HT-29 (cell line): ENCODE measurements at regions not wholly inside any gene's neighbourhood (a gene's known extent, or its start where the extent isn't known, plus 50 kb on each side); places are given as distances from the start of the nearest gene placed in this dataset.

Source experiments
- DNase-seq: peaks from one replicate; pipeline ENCODE4 v3.0.0-alpha.2; 2015; ENCODE audit warnings: low spot score

DNA sequence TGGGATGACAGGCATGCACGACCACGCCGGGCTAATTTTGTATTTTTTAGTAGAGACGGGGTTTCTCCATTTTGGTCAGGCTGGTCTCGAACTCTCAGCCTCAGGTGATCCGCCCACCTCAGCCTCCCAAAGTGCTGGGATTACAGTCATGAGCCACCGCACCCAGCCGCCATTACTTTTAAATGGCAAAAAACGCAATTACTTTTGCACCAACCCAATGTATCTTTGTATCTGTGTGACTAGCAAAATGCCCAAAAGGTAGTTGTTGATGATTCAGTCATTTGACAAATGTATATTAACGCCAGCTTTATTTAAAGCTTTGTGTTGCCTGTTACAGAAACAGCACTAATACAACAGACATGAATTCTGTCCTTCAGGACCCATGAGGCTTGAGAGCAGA is 216.9 kb upstream of the FMN2 start:
- DNase-seq = no peak

DNA sequence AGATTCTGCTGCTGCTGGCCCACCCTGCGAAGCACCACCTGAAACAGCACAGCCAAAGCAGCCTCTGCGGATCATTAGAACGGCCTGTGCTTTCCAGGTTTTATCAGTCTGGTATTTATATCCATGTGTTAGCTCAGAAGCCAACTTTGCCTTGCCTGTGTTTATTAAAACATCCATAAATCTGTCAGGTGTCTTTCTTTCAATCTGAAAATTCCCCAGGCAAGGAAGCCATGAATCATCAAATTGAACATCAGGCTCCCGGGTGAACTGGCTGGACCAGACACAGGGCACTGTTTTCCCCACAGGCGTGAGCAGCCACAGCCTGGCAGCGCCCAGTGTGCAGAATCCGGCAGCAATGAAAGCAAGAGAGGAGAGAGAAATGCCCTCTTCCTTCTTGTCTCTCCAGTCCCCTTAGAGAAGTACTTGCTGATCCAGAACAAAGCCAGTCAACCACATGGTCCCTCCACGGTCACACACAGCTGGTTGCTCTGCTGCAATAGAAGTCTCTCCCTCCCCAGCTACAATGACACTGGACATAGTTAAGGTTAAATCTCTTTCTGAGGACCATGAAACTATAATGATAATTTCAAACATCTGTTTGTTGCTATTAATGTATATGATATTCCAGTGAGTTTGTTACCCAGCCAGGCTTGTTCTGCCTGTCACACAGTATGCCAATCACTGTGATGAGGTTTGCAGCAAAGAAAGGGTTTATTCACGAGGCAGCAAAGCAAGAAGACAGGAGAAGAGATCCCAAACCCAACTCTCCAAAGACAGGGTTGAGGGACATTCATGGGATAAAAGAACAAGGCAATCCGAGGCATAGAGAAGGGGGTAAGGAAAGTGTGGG is 212.1 kb upstream of the FMN2 start:
- DNase-seq = peak; percentile 50

DNA sequence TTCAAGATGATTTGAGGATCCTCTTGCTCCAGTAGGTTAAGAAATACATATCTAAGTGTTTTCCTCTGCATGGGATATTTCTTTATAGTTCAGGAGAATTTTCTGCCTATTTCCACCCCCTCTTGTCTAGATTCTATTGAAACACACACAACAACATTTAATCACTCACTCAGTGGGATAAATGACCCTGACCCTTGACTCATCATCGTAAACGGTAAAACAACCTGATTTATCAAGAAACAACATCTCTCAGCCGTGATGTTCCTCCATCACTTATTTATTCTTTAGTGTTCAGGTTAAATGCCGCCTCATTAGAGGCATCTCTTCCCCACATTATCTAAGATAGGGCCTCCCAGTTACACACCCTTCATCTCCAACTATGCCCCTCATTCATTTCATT is 208.7 kb upstream of the FMN2 start:
- DNase-seq = no peak

DNA sequence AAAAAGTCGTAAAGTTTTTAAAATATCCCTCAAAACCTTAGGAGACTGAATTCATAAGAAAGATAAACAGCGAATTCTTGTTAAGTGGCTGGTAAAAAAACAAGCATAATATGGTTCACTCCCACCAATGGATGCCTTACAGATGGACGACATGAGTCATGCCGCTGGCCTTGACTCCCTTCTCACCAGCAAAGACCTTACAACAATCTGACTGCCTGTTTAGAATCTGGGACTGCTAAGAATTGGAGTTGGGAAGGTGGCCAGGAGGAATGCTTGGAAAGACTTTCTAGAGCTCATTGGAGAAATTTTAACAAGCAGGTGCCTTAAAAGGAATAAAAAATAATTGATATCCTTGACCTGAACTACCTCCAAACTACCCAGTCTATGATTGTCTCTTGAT is 206.9 kb upstream of the FMN2 start:
- DNase-seq = no peak

DNA sequence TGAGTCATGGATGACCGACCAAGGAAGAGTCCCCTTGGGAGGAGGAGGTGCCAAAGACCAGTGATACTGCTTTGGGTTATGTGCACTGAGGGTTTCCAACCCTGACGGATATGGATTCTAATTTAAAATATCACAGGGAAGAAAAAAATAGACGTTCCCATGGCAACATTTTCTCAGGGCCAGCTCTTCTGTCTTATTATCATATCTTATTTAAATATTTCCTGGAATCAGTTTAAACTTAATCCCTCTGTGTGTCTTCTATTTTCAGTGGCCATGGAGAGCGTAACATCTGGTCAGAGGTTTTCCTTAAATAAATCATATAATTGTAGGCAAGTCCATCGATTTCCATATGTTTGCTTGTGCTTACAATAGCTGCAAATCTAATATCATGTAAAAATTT is 205.4 kb upstream of the FMN2 start:
- DNase-seq = no peak

DNA sequence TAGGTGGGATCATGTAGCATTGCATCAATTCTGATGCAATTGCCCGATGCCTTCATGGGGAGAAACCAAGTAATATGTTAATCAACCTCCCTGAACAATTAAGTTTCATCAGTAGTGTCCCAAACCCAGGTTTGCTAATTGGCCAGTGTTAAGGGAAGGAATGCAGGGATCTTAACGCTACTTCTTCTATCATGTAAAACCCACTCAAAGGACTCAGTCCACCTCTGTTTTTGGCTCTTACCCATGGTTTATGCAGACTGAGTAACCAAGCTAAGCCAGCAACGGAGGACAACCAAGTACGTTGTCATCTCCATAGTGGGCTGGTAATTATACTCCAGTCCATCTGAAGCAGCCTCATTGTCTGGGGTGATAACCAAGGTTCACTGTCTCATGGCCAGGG is 203.0 kb upstream of the FMN2 start:
- no peak for DNase-seq

DNA sequence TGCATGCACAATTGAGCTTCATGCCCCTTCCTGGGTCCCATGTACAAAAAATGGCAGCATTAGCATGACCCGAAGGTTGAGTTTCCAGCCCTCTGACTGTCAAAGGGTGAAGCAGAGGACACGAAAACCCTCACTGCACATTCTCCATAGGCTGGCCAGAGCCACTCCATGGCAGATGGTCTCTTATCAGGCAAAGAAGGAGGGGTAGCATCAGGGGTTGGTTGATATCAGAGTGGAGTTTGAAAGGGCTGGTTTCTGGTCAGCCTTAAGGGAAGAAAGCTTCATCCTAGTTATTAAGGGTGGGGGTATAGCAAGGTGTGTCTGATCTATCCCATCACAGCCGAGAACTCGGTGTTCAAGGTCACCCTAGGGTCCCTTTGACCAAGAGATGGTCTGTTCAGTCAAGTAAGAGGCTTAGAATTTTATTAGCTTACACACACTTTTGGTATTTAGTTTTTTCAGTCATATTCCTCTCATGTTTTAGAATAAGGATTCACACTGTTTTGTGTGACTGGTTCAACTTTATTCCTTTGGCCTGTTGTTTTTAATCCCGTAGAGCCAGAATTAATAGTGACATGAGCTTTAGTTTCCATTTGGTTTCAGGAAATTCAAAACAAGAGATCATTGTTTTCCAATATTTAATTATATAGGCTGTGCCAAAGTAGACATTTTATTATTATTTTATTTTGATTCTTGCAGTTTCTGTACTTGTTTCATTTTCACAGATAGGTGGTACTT is 199.9 kb upstream of the FMN2 start:
- no peak for DNase-seq

DNA sequence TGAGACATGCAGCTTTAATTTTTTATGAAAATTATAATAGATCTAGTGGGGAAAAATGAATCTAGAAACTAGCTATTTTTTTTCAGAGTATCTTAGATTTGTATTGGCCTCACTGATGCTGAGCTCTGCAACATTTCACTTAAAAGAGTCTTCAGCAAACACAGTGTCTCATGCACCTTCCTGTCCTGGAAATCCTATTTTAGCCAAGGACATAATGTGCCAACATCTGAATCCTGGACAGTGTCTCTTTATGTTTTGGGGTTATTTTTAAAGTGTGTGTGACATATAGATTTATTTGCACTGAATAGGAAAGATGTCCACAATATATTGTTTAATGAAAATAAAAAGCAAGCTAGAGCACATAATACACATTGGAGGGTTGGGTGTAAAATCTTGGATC is 199.1 kb upstream of the FMN2 start:
- DNase-seq = no peak

DNA sequence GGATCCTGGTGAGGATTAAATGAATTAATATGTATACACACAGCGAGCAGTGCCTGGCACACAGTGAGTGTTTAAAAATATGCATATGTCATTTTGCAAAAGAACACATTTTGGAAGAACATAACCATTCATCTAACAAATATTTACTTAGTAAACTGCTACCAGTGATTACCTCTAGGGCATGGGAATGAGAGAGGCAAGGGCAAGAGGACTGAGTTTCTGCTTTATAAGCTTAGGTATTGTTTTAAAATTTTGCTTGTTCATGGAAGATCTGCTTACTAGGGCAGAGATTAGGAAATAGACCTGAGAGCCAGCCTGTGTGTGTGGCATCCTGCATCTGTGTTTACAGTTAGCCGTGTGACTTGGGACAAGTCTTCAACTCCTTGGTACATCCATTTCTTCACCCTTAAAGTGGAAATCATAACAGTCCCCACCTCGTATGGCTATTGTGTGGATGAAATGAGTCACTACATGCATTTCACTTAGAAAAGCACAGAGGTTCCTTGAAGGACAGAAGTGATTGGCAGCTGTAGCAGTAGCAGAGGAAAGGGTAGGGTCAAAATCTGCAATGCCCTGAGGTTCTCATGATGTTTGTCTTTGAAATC is 198.5 kb upstream of the FMN2 start:
- no peak for DNase-seq

DNA sequence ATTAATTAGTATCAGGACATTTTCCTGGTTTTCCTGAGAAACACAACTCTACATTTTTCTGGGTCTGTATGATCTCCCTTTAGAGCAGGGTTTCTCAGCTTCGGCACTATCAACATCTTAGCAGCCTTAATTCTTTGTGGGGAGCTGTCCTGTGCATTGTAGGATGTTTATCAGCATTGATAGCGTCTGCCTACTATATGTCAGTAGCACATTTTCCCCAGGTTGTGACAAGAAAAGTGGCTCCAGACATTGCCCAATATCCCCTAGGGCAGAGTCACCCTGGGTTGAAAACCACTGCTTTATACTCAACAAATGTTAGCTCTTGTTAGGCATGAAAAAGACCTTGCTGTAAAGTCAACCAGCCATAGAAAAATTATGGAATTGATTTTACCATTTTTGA is 195.1 kb upstream of the FMN2 start:
- no peak for DNase-seq

DNA sequence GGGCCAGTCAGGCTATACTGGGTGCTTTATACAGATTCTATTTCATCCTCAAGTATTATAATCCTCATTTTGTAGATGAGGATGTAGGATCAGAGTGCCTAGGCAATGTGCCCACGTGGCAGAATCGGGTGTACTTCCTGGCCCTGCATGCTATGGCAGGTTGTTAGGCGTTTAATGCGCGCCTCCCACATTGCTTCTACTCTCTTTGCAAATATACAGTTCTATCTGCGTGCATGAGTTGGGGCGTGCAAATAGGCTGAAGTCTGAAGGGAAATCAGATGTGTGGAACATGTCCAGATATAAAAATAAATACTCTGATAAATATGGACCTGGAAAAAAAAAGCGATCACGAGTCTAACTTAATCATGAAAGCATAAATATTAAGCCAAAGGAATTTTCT is 194.7 kb upstream of the FMN2 start:
- DNase-seq = no peak

DNA sequence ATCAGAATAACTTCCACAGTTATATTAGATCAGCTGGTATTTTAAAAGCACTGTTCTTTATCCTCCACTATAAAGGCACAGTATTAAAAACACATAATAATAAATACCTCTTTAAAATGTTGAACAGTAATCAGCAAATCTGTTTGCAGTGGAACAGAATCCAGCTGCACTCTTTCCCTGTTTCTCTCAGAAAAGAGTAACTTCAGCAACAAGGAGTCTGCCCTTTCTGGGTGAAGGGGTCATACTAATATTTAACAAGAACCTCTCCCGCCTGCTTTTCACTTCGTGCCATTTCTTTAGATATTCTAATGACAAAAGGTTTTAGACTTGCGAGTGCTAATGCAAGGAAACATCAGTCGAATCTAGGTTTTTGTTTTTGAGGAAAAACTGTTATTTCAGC is 194.2 kb upstream of the FMN2 start:
- DNase-seq = no peak

DNA sequence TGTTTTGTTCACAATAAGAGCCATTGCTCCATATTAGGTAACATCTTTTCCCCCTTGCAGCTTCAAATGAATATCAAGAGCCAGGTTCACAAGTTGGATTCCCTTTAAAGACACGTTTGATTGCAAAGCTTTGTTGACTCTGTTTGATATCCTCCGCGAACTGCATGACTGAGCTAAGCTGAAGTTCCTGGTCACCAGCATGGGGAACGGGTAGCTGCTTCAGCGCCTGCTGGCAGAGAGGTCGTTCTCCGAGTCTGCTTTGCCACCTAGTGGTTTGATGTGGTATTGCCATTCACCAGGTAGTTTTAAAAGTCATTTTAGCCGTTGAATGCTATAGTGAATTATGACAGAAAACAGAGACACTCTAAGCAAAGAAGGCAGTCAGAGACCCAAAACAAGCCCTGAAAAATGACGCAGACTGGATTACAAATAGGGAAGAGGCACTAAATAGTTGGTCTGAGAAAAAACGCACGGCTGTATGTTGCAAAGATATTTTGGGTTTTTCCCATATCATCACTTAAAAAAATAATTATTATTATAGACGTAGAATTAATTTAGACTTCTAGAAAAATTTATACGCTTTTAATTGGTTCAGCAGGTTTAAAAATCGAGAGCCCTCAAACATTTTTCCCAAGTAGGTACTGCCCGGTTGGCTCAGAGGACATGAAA is 193.5 kb upstream of the FMN2 start:
- peak; percentile 88 for DNase-seq

DNA sequence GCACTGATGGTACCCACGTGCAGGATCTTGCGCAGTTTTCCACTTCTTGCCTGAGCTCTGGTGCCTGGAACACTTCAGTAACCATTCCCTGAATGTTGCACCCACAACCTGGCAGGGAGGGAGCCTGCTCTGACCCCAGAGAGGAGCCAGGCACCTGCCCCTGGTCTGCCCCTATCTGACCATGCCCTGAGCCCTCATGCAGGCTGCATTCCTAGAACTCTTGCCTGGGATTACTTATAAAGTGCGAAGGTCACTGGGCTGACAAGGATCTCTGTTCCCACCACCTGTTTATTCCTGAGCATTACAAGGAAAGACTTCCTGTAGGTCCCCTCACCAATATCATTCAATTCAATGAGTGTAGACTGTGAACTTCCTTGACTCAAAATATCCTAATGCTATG is 191.9 kb upstream of the FMN2 start:
- peak; percentile 9 for DNase-seq

DNA sequence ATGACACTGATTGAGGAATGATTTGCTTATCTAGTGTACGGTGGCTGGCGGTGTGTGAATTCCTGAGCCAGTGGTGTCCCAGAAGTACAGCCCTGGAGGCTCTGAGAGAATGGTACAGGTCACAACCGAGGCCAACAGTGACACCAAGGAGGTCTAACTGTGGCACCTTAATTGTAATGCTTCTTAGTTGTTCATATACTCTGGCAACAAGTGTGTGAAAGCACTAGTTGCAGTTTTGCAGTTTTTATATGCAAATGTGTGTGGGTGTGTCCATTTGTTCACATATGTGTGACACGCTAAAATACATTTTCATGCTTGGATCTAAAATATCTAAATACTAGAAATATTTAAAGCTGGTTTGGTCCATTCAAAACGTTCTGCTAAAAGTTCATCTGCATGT is 185.3 kb upstream of the FMN2 start:
- no peak for DNase-seq

DNA sequence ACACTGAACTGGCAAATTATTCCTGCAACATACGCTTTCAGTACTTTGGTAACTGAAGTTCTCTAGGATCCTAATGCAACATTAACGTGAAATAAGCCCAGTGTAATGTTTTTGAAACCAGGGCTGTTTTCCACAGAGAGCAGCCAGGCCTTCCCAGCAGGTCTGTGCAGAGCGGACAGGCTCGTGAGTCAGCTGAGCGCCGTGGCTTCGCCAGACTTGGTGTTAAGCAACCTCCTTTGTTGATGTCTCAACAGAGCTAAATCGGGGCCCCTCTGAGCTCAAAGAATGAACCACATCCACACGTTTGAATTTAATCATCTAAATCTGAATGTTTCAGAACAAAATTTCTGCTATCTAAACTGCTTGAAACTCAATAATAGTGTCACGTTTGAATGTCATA is 181.8 kb upstream of the FMN2 start:
- no peak for DNase-seq

DNA sequence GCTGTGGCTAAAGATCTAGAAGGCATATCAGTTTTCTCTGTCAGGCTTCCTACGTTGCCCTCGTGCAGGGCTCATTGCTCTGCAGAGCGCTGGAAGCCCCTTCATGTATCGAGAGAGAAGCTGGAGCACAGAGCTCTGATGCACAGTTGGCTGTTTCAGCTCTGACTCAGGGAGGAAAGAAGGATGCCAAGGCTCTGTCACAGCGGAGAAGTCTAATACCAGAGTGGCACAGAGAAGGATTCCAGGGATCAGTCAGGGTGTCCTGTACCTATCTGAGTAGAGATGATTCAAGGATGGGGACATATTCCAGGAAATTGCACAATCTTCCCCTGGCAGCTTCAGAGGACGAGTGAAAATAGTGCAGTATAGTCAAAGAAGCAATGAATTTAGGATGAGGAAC is 179.2 kb upstream of the FMN2 start:
- DNase-seq = no peak

DNA sequence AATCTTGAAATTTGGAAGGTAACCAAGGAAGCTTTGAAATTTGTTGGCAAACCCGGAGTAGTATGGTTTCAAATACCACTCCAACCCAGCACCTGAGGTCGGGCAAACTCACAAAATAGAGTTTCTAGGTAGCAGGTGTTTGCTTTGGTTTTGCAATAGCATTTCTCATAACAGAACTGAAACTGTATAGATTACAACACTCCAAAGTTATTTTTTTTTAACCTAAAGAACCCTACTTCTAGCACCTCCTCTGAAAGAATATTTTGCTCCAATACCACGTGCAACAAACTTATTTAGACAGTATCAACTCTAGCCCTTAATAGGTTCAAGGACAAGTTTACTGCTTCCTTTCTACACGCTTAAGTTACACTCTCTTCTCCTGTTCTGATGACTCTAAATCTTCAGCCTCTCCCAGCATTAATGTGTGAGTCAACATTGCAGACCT is 178.5 kb upstream of the FMN2 start:
- DNase-seq = no peak

DNA sequence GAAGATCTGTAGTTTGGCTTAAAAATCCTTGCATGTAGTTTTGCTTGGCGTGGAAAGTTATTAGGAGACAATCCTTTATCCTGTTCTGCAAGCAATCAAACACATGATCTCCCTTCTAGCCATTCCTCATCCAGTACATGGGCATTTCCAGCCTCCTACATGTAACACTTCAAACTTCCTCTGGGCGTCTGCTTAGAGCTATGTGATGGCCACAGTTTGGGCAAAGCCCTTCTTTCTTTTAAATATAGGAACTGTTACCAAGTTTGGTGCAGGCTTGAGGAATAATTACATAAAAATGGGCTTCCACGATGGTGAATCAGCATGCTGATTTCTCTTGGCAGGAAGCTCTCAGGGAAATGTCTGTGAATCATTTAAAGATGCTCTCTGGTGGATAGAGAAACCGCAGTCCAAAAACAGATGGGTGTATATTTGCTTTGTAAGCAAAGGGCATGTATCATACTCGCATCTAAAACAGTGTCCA is 176.9 kb upstream of the FMN2 start:
- no peak for DNase-seq

DNA sequence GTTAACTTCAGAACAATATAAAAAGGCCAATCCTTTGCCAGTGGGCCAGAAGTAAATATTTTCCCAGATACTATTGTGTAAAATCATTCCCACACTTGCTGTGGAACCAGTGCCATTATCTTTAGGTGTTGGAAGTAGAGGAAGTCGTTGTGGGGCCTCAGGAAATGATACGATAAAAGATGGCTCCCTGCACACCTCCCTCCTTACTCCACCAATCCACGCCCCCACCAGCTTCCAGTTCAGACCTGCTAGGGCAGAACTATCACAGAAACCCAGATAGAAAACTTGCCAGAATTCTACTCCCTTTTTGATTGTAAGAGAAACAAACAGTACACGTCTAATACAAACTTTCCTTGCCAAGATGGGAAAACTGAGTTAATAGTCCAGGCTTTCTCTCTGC is 173.0 kb upstream of the FMN2 start:
- DNase-seq = no peak

DNA sequence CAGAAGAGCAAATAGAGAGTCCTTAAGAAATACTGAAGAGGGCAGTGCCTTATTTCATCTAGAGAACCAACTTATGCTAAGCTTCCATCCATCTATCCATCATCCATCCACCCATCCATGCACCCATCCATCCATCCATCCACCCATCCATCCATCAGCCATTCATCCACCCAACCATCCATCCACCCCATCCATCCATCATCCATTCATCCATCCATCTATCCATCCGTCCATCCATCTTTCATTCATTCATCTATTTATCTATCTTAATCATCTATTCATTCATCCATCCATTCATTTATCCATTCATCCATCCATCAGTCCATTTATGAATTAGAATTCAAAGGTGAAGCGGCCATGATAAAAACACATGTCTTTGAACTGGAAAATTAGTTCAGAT is 171.5 kb upstream of the FMN2 start:
- DNase-seq = no peak
